HCEC 1CT (cell line): ENCODE measurements at regions not wholly inside any gene's neighbourhood (a gene's known extent, or its start where the extent isn't known, plus 50 kb on each side); places are given as distances from the start of the nearest gene placed in this dataset.
"Not testable (repeated sequence)": the region's sequence is repeated elsewhere in the genome, so short reads cannot be mapped to it uniquely, and the experiment has no call there.

ENCODE experiments used
- DNase-seq: peaks from one replicate; pipeline ENCODE4 v3.0.0-alpha.2; 2017

- DNase-seq, result no peak
Measured at GRCh38 chr7:17020250-17020649, 138.5 kb upstream of the AGR3 start.

GRCh38 chr7:17021205-17021604 is 139.4 kb upstream of the AGR3 start:
- no peak for DNase-seq

DNA sequence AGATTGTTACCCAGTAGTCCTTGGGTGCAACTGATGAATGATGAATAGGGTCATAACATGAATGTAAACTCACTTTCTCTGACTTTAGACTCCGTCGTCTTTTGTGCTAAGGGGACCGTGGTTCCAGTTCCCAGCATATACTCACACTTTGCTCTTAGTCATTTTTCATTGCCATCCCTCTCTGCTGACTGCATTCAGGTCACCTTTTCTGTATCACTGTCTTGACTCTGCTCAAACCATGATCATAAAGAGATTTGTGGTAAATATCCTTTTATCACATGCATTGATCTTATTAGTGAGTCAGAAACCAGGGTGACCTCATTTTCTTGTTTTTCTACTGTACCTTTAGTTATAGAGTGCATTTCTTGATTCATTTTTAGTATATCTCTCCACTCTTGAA is 141.1 kb upstream of the AGR3 start:
- DNase-seq, result no peak

DNA sequence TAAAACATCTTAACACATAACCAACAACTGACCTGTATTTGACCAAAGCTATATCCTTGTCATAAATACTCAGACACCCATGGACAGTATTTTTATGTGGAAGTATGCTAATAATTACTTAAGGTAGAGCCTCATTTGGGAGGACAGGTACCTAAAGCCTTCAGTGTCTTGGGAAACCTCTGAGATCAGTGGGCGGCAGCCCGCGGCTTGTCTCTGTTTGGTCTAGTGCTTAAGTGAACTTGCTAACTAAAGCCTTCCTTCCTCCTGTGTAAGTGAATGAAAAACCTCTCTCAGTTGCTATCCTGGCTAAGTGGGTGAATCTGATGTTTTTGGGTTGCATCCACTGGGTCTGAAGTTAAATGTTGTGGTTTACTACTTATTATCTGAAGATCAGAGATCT is 144.5 kb upstream of the AGR3 start:
- DNase-seq, result no peak

DNA sequence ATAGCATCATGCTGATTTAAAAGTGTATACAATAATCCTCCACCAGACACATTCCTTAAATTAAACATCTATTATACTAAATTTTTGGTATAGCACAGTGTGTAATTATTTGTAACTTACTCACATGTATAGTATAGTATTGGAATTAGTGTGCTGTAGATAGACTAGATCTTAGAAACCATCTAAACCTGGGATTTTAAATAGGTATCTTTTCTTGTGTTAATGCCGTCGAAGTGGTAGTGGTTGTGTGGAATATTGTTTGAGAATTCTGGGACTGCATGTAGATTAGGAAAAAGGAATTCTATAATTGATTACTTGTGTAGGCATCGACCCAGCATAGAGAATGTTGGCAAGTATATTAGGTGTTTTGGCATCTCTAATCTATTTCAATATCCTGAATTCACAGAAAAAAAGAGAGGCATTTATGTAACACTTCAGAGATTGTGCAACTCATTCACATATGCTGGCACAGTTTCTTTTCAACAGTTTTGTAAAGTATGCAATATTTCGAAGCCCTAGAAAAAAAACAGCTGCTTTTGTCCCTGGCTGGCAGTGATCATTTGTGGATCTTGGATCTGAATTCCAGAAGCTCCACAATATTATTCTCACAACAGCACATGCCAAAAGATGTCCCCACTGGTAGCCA is 145.5 kb upstream of the AGR3 start:
- DNase-seq, result peak; percentile 7

- no peak for DNase-seq
Measured at GRCh38 chr7:17027789-17028152, 146.0 kb upstream of the AGR3 start.

GRCh38 chr7:17029150-17029549 is 147.4 kb upstream of the AGR3 start:
- no peak for DNase-seq

- no peak for DNase-seq
Measured at GRCh38 chr7:17030559-17030958, 148.8 kb upstream of the AGR3 start.

DNA sequence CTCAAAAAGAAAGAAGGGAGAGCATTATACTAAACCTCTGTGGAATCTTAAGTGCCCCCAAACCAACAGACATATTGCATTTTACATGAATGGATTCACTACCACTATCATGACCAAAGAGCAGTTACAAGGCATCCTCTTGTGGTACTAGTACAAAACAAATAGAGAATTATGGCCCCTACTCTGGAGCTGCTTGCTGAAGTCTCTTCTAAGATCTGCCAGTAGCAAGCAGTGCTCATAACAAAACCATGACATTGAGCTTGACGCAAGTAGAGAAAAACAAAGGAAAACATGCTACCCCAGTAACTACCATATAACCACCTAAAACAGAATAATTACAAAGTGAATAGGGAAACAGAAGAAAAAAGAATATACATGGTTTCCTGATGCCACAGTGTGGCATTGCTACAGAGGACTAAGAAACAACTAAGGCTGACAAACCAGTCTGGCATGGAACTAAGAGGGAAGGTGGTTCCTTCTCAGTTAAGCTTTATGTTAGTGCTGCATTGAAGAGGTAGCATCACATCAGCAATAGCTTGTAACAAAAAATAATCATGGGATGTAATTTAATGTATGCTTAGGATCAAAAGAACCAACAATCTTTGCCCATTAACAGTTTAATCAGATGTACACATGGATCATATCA is 150.2 kb upstream of the AGR3 start:
- no peak for DNase-seq

DNA sequence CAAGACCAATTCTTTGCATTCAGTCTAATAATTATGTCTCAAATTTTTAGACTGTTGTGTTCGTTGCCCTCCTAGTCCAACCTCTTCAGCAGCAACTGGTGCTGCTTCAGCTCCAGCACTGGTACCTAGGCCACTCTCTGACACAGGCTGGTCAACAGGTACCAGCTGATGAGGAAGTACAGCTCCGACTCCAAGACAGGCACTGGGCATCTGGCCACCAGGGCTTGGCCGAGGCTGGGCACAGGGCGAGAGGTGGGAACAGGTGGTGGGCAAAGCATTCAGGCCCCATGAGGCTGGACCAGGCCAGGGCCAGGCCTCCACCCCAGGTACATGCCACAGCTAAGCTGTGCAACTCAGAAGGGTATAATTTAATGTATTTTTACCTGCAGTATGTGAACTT is 151.5 kb upstream of the AGR3 start:
- no peak for DNase-seq

DNA sequence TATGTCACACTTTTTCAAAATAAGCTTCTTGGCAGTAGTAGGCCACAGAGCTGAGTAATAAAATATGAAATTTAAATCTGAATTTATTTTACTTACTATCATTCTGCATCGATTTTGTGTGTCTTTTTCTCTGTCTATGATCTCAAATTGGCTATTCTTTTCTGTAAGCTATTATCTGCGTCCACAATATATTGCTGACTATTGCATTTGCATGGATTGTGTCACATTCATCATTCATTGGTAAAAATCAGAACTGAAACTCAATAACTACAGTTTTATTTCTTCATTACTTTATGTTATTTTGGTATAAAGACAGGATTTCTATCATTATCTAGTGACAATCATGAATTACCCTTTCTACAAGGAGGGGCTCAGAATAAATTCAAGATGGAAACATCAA is 154.8 kb upstream of the AGR3 start:
- no peak for DNase-seq

DNA sequence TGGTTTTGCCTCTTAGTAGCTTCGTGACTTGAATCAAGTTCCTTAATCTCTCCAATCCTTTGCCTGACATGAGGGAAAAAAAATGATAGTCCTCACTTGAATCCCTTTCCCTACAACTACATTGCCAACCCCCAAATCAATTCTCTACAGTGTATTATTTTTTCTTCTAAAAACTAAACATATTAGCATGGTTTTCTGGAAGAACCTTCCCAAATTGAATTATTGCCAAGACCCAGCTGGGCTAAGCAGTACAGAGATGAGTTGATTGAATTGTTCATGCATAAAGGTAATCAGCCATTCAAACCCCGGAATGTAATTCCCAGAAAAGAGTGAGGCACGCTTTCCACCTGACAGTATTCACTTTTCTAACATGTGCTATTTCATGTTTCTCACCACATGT is 155.6 kb upstream of the AGR3 start:
- no peak for DNase-seq

GRCh38 chr7:17038160-17038782 is 156.5 kb upstream of the AGR3 start:
- DNase-seq, result no peak

- DNase-seq, result no peak
Measured at GRCh38 chr7:17038783-17039170, 157.0 kb upstream of the AGR3 start.

- DNase-seq, result no peak
Measured at GRCh38 chr7:17039372-17039771, 157.6 kb upstream of the AGR3 start.

DNA sequence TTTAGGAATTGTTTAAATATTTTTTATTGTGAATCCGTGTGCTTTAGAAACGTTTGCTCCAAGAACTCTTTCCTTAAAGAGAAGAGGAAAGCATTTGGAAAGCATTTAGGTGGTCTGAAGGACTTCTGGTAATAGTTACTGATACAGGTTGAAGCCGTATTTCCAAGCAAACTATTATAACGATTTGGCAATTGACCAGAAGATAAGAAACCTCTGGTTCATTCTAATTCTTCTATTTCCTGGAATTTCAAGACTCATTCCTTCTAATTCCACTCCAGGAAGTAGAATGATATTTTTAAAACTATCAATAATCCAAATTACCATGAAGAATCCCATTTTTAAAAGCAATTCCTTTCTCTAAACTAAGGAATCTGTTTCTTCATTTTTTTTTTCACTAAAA is 158.9 kb upstream of the AGR3 start:
- DNase-seq, result no peak

GRCh38 chr7:17041324-17041723 is 159.5 kb upstream of the AGR3 start:
- DNase-seq, result peak; percentile 95

DNA sequence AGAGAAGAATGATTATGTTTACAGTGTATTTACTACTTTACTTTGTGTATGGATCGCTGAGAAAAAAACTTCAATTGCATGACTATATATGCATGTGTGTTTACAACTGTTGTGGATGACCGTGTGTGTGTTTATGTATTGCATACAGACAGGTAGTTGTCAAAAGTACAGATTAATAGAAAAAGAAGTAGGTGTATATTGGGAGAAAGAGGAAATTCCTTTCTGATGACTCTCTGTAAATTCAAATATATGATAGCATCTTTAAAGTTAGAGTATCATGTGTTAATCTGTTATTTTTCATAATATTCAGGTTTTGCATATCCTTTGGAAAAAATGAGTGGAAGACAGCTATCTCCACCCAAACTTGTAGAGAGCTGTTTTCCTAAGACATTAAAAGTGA is 160.4 kb upstream of the AGR3 start:
- DNase-seq, result no peak

- peak; percentile 47 for DNase-seq
Measured at GRCh38 chr7:17043012-17043877, 161.5 kb upstream of the AGR3 start.

GRCh38 chr7:17044396-17044795 is 162.6 kb upstream of the AGR3 start:
- DNase-seq, result no peak

- DNase-seq, result no peak
Measured at GRCh38 chr7:17044861-17045260, 163.1 kb upstream of the AGR3 start.

- DNase-seq, result no peak
Measured at GRCh38 chr7:17046259-17046658, 164.5 kb upstream of the AGR3 start.

- no peak for DNase-seq
Measured at GRCh38 chr7:17046666-17047065, 164.9 kb upstream of the AGR3 start.

- not testable (repeated sequence) for DNase-seq
Measured at GRCh38 chr7:17053164-17053563, 171.4 kb upstream of the AGR3 start.
